ENCODE measurements at regions not wholly inside any gene's neighbourhood (a gene's known extent, or its start where the extent isn't known, plus 50 kb on each side); places are given as distances from the start of the nearest gene placed in this dataset.

DNA sequence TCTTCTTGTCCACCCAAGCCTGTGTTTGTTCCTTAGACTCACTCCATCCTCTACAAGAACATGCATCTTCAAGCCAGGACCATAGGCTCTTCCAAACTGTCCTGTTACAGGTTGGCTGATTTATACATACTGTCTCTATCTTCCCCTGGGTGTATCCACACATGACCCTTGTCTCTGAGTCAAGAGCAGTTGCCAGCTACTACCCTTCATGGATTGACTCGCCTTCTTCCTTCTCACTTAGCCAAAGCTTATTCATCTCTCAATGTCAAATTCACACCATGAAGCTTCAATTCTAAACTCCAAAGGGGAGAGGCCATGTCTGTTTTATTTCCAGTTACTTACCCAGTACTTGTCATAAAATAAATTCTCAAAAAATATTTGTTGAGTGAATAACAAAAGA is 64.1 kb upstream of the CACHD1 start:
- TF ChIP-seq POLR2A (IDR thresholded peaks at IDR 0.05), result no peak
- TF ChIP-seq CTCF (IDR thresholded peaks at IDR 0.05 in 4 of 5, conservative IDR thresholded peaks at IDR 0.05 in 1 of 5), result no peak

All from gastrocnemius medialis (tissue), 4 donors.